ENCODE measurements at regions not wholly inside any gene's neighbourhood (a gene's known extent, or its start where the extent isn't known, plus 50 kb on each side); places are given as distances from the start of the nearest gene placed in this dataset.

- DNase-seq, result no peak
Measured at GRCh38 chr14:85293612-85294234, 236.2 kb upstream of the FLRT2 start.

GRCh38 chr14:85295318-85295717, 234.6 kb upstream of the FLRT2 start:
- DNase-seq, result no peak

- DNase-seq, result no peak
Measured at GRCh38 chr14:85296456-85297210, 233.3 kb upstream of the FLRT2 start.

GRCh38 chr14:85300107-85300506, 229.8 kb upstream of the FLRT2 start:
- no peak for DNase-seq

GRCh38 chr14:85301506-85301905, 228.4 kb upstream of the FLRT2 start:
- no peak for DNase-seq

GRCh38 chr14:85306024-85306423, 223.9 kb upstream of the FLRT2 start:
- DNase-seq, result no peak

GRCh38 chr14:85308531-85309300, 221.2 kb upstream of the FLRT2 start:
- DNase-seq, result no peak

- DNase-seq, result no peak
Measured at GRCh38 chr14:85310491-85311272, 219.3 kb upstream of the FLRT2 start.

- no peak for DNase-seq
Measured at GRCh38 chr14:85313560-85314207, 216.3 kb upstream of the FLRT2 start.

- peak; percentile 69 for DNase-seq
Measured at GRCh38 chr14:85315290-85315689, 214.7 kb upstream of the FLRT2 start.

- no peak for DNase-seq
Measured at GRCh38 chr14:85315733-85316290, 214.1 kb upstream of the FLRT2 start.

- DNase-seq, result no peak
Measured at GRCh38 chr14:85316701-85317410, 213.1 kb upstream of the FLRT2 start.

GRCh38 chr14:85317491-85318021, 212.4 kb upstream of the FLRT2 start:
- no peak for DNase-seq

GRCh38 chr14:85319101-85319500, 210.8 kb upstream of the FLRT2 start:
- no peak for DNase-seq

- DNase-seq, result no peak
Measured at GRCh38 chr14:85319998-85320630, 209.8 kb upstream of the FLRT2 start.

GRCh38 chr14:85325134-85326017, 204.6 kb upstream of the FLRT2 start:
- DNase-seq, result no peak

- no peak for DNase-seq
Measured at GRCh38 chr14:85332401-85332800, 197.5 kb upstream of the FLRT2 start.

GRCh38 chr14:85333313-85333712, 196.6 kb upstream of the FLRT2 start:
- no peak for DNase-seq

- DNase-seq, result no peak
Measured at GRCh38 chr14:85333841-85334240, 196.1 kb upstream of the FLRT2 start.

GRCh38 chr14:85334316-85334715, 195.6 kb upstream of the FLRT2 start:
- no peak for DNase-seq

Measured in NCI-H1048 (cell line).